H9 (cell line): ENCODE measurements at regions not wholly inside any gene's neighbourhood (a gene's known extent, or its start where the extent isn't known, plus 50 kb on each side); places are given as distances from the start of the nearest gene placed in this dataset.

Experiments used
- DNase-seq: peaks from one replicate; pipeline ENCODE4 v3.0.0-alpha.2; 2017
- H2AFZ ChIP-seq: one replicate; pipeline ENCODE4 v1.6.1; 2013; ENCODE audit warnings: mild to moderate bottlenecking, low read length, control low read depth, moderate library complexity
- H2AK5ac ChIP-seq: 2 replicates; pipeline ENCODE4 v1.6.1; 2013; ENCODE audit warnings: low read length, control low read depth, mixed read lengths; ENCODE audit not compliant: insufficient read length
- H2BK120ac ChIP-seq: one replicate; pipeline ENCODE4 v1.6.1; 2013; ENCODE audit warnings: low read depth, mild to moderate bottlenecking, low read length, control low read depth, inconsistent platforms; ENCODE audit not compliant: poor library complexity, severe bottlenecking
- H2BK12ac ChIP-seq: 2 replicates; pipeline ENCODE4 v1.6.1; 2013; ENCODE audit warnings: low read length, control low read depth, mixed read lengths, low read depth; ENCODE audit not compliant: insufficient read length
- H2BK15ac ChIP-seq: 2 replicates; pipeline ENCODE4 v1.6.1; 2013; ENCODE audit warnings: low read depth, low read length, control low read depth
- H2BK20ac ChIP-seq: one replicate; pipeline ENCODE4 v1.6.1; 2013; ENCODE audit warnings: low read depth, mild to moderate bottlenecking, low read length, control low read depth, inconsistent platforms; ENCODE audit not compliant: poor library complexity, severe bottlenecking
- H2BK5ac ChIP-seq: 2 replicates; pipeline ENCODE4 v1.6.1; 2013; ENCODE audit warnings: low read length, control low read depth, mixed read lengths; ENCODE audit not compliant: insufficient read length
- H3K14ac ChIP-seq: 2 replicates; pipeline ENCODE4 v1.6.1; 2013; ENCODE audit warnings: low read length, control low read depth; ENCODE audit not compliant: insufficient read depth
- H3K18ac ChIP-seq: 2 replicates; pipeline ENCODE4 v1.6.1; 2013; ENCODE audit warnings: low read depth, mild to moderate bottlenecking, mixed read lengths, low read length, control low read depth; ENCODE audit not compliant: insufficient read length
- H3K23ac ChIP-seq: 2 replicates; pipeline ENCODE4 v1.6.1; 2013; ENCODE audit warnings: low read length, control low read depth, mixed read lengths, low read depth; ENCODE audit not compliant: insufficient read length
- H3K23me2 ChIP-seq: 2 replicates; pipeline ENCODE4 v1.6.1; 2013; ENCODE audit warnings: low read depth, mild to moderate bottlenecking, mixed read lengths, low read length, control low read depth; ENCODE audit not compliant: insufficient read length, poor library complexity, severe bottlenecking
- H3K27ac ChIP-seq: 2 replicates; pipeline ENCODE4 v1.5.1; 2013; ENCODE audit warnings: low read length, control low read depth, mixed read lengths, low read depth; ENCODE audit not compliant: insufficient read length
- H3K27me3 ChIP-seq: 2 replicates; pipeline ENCODE4 v1.6.1; 2013; ENCODE audit warnings: low read length, control low read depth, inconsistent platforms; ENCODE audit not compliant: insufficient read depth
- H3K4ac ChIP-seq: 2 replicates; pipeline ENCODE4 v1.6.1; 2013; ENCODE audit warnings: low read depth, mild to moderate bottlenecking, control low read depth, inconsistent platforms, low read length, moderate library complexity
- H3K4me1 ChIP-seq: 2 replicates; pipeline ENCODE4 v1.6.1; 2013; ENCODE audit warnings: low read length, control low read depth, inconsistent platforms; ENCODE audit not compliant: insufficient read depth
- H3K4me2 ChIP-seq: 2 replicates; pipeline ENCODE4 v1.6.1; 2013; ENCODE audit warnings: low read length, control low read depth, mixed read lengths; ENCODE audit not compliant: insufficient read length, insufficient read depth
- H3K56ac ChIP-seq: 2 replicates; pipeline ENCODE4 v1.6.1; 2013; ENCODE audit warnings: low read depth, mild to moderate bottlenecking, mixed read lengths, low read length, control low read depth; ENCODE audit not compliant: insufficient read length
- H3K79me1 ChIP-seq: 2 replicates; pipeline ENCODE4 v1.6.1; 2013; ENCODE audit warnings: low read depth, mild to moderate bottlenecking, moderate library complexity, low read length, control low read depth, inconsistent platforms; ENCODE audit not compliant: insufficient read depth, poor library complexity, severe bottlenecking
- H3K79me2 ChIP-seq: 2 replicates; pipeline ENCODE4 v1.6.1; 2013; ENCODE audit warnings: low read length, control low read depth, inconsistent platforms; ENCODE audit not compliant: insufficient read depth
- H3K9ac ChIP-seq: 2 replicates; pipeline ENCODE4 v1.6.1; 2013; ENCODE audit warnings: low read length, control low read depth, mixed read lengths; ENCODE audit not compliant: insufficient read length; ENCODE audit errors: extremely low read depth
- H3K9me3 ChIP-seq: one replicate; pipeline ENCODE4 v1.6.1; 2013; ENCODE audit warnings: low read depth, low read length, inconsistent platforms; ENCODE audit not compliant: control insufficient read depth
- H3T11ph ChIP-seq: one replicate; pipeline ENCODE4 v1.6.1; 2013; ENCODE audit warnings: mild to moderate bottlenecking, low read length, control low read depth, inconsistent platforms
- H4K20me1 ChIP-seq: one replicate; pipeline ENCODE4 v1.6.1; 2013; ENCODE audit not compliant: control insufficient read depth, insufficient read length, insufficient read depth
- H4K5ac ChIP-seq: 2 replicates; pipeline ENCODE4 v1.6.1; 2013; ENCODE audit warnings: low read depth, mild to moderate bottlenecking, mixed read lengths, low read length, control low read depth; ENCODE audit not compliant: insufficient read length
- H4K8ac ChIP-seq: replicated peaks from 2 replicates; pipeline ENCODE4 v1.6.1; 2013; ENCODE audit warnings: low read length, control low read depth, mixed read lengths, low read depth; ENCODE audit not compliant: insufficient read length
- H4K91ac ChIP-seq: 2 replicates; pipeline ENCODE4 v1.6.1; 2013; ENCODE audit warnings: low read depth, mild to moderate bottlenecking, moderate library complexity, mixed read lengths, low read length, control low read depth; ENCODE audit not compliant: insufficient read length
- H3K27ac Mint-ChIP-seq, 3 experiments: 2 replicates in 2 of 3; 3 replicates in 1 of 3; pipeline ENCODE4 v1.8.0; 2020 to 2021; ENCODE audit warnings: mixed read lengths in 3 of 3, mild to moderate bottlenecking in 1 of 3, moderate library complexity in 1 of 3
- H3K27me3 Mint-ChIP-seq: 2 replicates; pipeline ENCODE4 v1.8.0; 2021; ENCODE audit warnings: low read depth, mild to moderate bottlenecking, moderate library complexity, mixed read lengths
- H3K36me3 Mint-ChIP-seq, 3 experiments: 2 replicates in 2 of 3; 3 replicates in 1 of 3; pipeline ENCODE4 v1.8.0; 2020 to 2021; ENCODE audit warnings: low read depth in 3 of 3, mixed read lengths in 3 of 3; ENCODE audit not compliant: insufficient read depth in 1 of 3
- H3K4me1 Mint-ChIP-seq, 2 experiments: 2 replicates each; pipeline ENCODE4 v1.8.0; 2020; ENCODE audit warnings: mixed read lengths in 2 of 2
- H3K4me3 Mint-ChIP-seq, 2 experiments: 2 replicates in 1 of 2; 3 replicates in 1 of 2; pipeline ENCODE4 v1.8.0; 2020 to 2021; ENCODE audit warnings: mild to moderate bottlenecking in 2 of 2, mixed read lengths in 2 of 2, moderate library complexity in 1 of 2
- H3K9me3 Mint-ChIP-seq, 2 experiments: 2 replicates in 1 of 2; 3 replicates in 1 of 2; pipeline ENCODE4 v1.8.0; 2020; ENCODE audit warnings: mild to moderate bottlenecking in 2 of 2, mixed read lengths in 2 of 2, moderate library complexity in 1 of 2
- WGBS: extraction: QIAGEN DNeasy Blood & Tissue Kit; methylation state at CpG from one replicate; pipeline ENCODE4 v1.1.7; 2013; ENCODE audit warnings: missing lambda C conversion rate, low lambda C conversion rate, mixed read lengths; ENCODE audit not compliant: insufficient read length; ENCODE audit errors: extremely low coverage; 5-methylcytosine and 5-hydroxymethylcytosine counted together
- TF ChIP-seq, protein P1 (sequence below): fragments of 200-600 bp; sonication (generic); conservative IDR thresholded peaks from 3 replicates; pipeline ENCODE4 v1.8.0; 2021; ENCODE audit warnings: antibody characterized with exemption, mild to moderate bottlenecking

- no peak overlapping the region for H3K4me2 ChIP-seq
- H3K27me3 Mint-ChIP-seq: peaks cover 4% of the 10 kb centered on the region; the same call in 1 of the 2 replicates
- H3K9me3 ChIP-seq: no peaks in the 10 kb centered on the region
- no peaks in the 10 kb centered on the region for H3K27me3 ChIP-seq
- no peak overlapping the region for H3K27ac Mint-ChIP-seq
- H4K20me1 ChIP-seq: no peaks in the 10 kb centered on the region
- no peak overlapping the region for H3T11ph ChIP-seq
- TF ChIP-seq, protein P1, sequence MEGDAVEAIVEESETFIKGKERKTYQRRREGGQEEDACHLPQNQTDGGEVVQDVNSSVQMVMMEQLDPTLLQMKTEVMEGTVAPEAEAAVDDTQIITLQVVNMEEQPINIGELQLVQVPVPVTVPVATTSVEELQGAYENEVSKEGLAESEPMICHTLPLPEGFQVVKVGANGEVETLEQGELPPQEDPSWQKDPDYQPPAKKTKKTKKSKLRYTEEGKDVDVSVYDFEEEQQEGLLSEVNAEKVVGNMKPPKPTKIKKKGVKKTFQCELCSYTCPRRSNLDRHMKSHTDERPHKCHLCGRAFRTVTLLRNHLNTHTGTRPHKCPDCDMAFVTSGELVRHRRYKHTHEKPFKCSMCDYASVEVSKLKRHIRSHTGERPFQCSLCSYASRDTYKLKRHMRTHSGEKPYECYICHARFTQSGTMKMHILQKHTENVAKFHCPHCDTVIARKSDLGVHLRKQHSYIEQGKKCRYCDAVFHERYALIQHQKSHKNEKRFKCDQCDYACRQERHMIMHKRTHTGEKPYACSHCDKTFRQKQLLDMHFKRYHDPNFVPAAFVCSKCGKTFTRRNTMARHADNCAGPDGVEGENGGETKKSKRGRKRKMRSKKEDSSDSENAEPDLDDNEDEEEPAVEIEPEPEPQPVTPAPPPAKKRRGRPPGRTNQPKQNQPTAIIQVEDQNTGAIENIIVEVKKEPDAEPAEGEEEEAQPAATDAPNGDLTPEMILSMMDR: no peak
- no peak overlapping the region for H3K9ac ChIP-seq
- no peak overlapping the region for H3K14ac ChIP-seq
- H3K4ac ChIP-seq: no peak overlapping the region
- H3K36me3 Mint-ChIP-seq: no peaks in the 10 kb centered on the region; a peak in 1 of 7 replicates
- H2BK20ac ChIP-seq: no peak overlapping the region
- H4K8ac ChIP-seq: no peak overlapping the region
- H2BK120ac ChIP-seq: no peak overlapping the region
- H2AFZ ChIP-seq: no peak overlapping the region
- no peaks in the 10 kb centered on the region for H3K79me1 ChIP-seq
- H3K4me1 ChIP-seq: no peaks in the 10 kb centered on the region
- DNase-seq: no peak
- no peak overlapping the region for H2BK5ac ChIP-seq
- no peak overlapping the region for H2BK15ac ChIP-seq
- H4K5ac ChIP-seq: no peak overlapping the region
- H3K79me2 ChIP-seq: no peaks in the 10 kb centered on the region
- no peaks in the 10 kb centered on the region for H3K23me2 ChIP-seq
- H3K18ac ChIP-seq: no peak overlapping the region
- H2AK5ac ChIP-seq: no peak overlapping the region
- H3K4me3 Mint-ChIP-seq: no peak overlapping the region
- WGBS: no CpG with 5 or more reads among the region's 2 CpGs
- no peaks in the 10 kb centered on the region; a peak in 1 of 4 replicates for H3K4me1 Mint-ChIP-seq
- H3K23ac ChIP-seq: no peak overlapping the region
- H3K27ac ChIP-seq: no peak overlapping the region
- no peaks in the 10 kb centered on the region for H3K9me3 Mint-ChIP-seq
- no peak overlapping the region for H4K91ac ChIP-seq
- no peak overlapping the region for H2BK12ac ChIP-seq
- H3K56ac ChIP-seq: no peak overlapping the region
Measured at GRCh38 chr4:22097596-22097995, 149.0 kb upstream of the KCNIP4 start.
